Thoracic aorta (tissue), 2 donors: ENCODE measurements at regions not wholly inside any gene's neighbourhood (a gene's known extent, or its start where the extent isn't known, plus 50 kb on each side); places are given as distances from the start of the nearest gene placed in this dataset.

Experiments used
- ATAC-seq: fragments of 150-250 bp; one replicate; pipeline ENCODE4 v1.8.0; 2017; ENCODE audit warnings: low read depth; ENCODE audit not compliant: insufficient number of reproducible peaks, low FRiP score
- DNase-seq: peaks from one replicate; pipeline ENCODE4 v3.0.0-alpha.2; 2020; ENCODE audit warnings: low spot score
- H3K27ac ChIP-seq, 2 donors: fragments of 200-600 bp; sonication (generic); 1 replicate in 1 of 2; 2 replicates in 1 of 2; pipeline ENCODE4 v1.5.1; 2016; ENCODE audit warnings: mild to moderate bottlenecking in 2 of 2, moderate library complexity in 2 of 2
- H3K27me3 ChIP-seq: fragments of 200-600 bp; sonication (generic); replicated peaks from 2 replicates; pipeline ENCODE4 v1.6.0; 2016; ENCODE audit warnings: mild to moderate bottlenecking; ENCODE audit not compliant: insufficient read depth
- H3K36me3 ChIP-seq: fragments of 200-600 bp; sonication (generic); one replicate; pipeline ENCODE4 v1.5.1; 2016
- H3K4me1 ChIP-seq, 2 donors: fragments of 200-600 bp; sonication (generic); 1 replicate in 1 of 2; 2 replicates in 1 of 2; pipeline versions ENCODE4 v1.5.1 to v1.6.0; 2016; ENCODE audit warnings: low read depth in 2 of 2, mild to moderate bottlenecking in 1 of 2; ENCODE audit not compliant: control insufficient read depth in 1 of 2
- H3K4me3 ChIP-seq: fragments of 200-600 bp; sonication (generic); 2 replicates; pipeline ENCODE4 v1.5.1; 2016; ENCODE audit warnings: mild to moderate bottlenecking
- H3K9me3 ChIP-seq: fragments of 200-600 bp; sonication (generic); 2 replicates; pipeline ENCODE4 v1.5.1; 2016
- TF ChIP-seq, protein P1 (sequence below): fragments of 200-600 bp; sonication (generic); IDR thresholded peaks from one replicate; pipeline ENCODE4 v1.5.1; 2019; ENCODE audit warnings: antibody characterized with exemption

DNA sequence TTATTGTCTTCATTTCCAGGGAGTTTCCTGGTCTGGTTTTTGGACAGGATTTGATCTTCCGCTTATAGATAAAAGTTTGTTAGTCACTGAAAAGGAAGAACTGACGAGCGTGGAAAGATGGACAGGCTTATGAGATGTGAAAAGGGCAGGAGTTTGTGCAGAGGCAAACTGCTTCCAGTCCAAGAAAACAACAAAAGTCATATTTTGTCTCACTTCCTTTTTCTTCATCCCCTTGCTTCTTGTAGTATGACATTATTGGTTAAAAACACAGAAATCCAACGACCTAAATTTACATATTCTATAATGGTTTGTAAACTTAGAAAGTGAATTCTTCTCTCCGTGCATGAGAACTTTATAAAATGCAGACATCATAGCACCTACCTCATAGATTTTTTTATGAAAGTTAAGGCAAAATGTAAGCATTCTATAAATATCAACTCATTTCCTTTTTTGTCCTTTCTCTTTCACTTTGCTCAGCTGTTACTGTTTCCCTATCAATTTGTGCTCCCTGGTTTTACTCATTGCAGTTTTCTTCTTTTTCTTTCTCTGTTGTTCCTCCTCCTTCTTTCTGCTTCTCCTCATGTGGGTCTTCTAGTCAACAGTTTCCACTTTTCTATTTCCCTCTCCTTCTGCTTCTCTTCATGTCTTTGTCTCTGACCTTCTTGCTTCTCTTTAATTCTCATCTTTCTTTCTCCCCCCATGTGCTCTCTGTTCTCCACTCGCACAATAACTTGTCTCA, 370.2 kb downstream of the ARL4A start:
- Histone ChIP-seq H3K4me1 (no peaks in the 10 kb centered on the region), H3K36me3 (no peaks in the 10 kb centered on the region), H3K27ac (peak overlapping the region in 1 of 2 donors; percentile 17), H3K9me3 (no peaks in the 10 kb centered on the region), H3K27me3 (no peaks in the 10 kb centered on the region), H3K4me3 (peak overlapping the region; percentile 41)
- ATAC-seq: no peak
- DNase-seq: no peak
- TF ChIP-seq, protein P1, sequence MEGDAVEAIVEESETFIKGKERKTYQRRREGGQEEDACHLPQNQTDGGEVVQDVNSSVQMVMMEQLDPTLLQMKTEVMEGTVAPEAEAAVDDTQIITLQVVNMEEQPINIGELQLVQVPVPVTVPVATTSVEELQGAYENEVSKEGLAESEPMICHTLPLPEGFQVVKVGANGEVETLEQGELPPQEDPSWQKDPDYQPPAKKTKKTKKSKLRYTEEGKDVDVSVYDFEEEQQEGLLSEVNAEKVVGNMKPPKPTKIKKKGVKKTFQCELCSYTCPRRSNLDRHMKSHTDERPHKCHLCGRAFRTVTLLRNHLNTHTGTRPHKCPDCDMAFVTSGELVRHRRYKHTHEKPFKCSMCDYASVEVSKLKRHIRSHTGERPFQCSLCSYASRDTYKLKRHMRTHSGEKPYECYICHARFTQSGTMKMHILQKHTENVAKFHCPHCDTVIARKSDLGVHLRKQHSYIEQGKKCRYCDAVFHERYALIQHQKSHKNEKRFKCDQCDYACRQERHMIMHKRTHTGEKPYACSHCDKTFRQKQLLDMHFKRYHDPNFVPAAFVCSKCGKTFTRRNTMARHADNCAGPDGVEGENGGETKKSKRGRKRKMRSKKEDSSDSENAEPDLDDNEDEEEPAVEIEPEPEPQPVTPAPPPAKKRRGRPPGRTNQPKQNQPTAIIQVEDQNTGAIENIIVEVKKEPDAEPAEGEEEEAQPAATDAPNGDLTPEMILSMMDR: no peak

DNA sequence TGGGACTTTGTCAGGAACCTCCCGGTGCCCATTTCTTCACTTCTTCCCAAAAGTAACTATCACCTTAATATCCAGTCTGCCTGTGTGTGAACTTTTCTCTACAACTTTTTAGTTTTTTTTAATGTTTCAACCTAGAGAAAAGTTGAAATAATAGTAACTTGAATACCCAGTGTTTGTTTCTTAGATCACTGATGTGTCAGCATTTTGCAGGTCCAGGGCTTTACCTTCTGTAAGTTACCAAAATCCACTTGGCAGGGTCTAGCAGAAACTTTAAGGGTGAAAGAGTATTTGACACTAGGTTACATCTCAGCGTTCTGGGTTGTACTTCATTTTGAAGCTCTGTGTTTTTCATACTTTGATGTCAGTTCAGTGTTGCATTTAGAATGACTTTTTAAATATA, 372.7 kb downstream of the ARL4A start:
- no peak for ATAC-seq

DNA sequence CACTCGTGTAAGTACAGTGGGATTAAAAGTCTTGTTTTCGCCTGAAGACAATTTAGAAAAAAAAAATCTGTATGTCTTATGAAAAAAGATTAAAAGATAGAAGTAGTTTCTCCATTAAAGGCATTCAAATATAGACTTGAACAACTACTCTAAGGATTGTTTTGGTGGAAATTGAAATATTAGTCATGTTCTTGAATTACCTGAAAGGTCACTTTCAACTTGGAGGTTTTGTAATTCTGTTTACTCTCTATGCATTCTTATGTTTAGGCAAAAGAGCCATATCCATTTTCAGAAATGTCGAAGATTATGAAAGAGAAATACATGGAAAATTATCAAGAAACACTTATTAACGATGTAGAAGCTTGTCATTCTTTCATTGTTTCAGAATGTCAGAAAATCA, 373.7 kb downstream of the ARL4A start:
- H3K27ac ChIP-seq: no peak overlapping the region
- H3K36me3 ChIP-seq: no peaks in the 10 kb centered on the region
- no peak overlapping the region for H3K4me3 ChIP-seq
- H3K4me1 ChIP-seq: no peaks in the 10 kb centered on the region
- ATAC-seq: no peak
- DNase-seq: no peak
- H3K27me3 ChIP-seq: no peaks in the 10 kb centered on the region
- H3K9me3 ChIP-seq: no peaks in the 10 kb centered on the region
- TF ChIP-seq, protein P1: no peak

More for the DNA sequence above, 372.7 kb downstream of the ARL4A start:
- TF ChIP-seq, protein P1: no peak
- no peaks in the 10 kb centered on the region for H3K36me3 ChIP-seq
- no peaks in the 10 kb centered on the region for H3K9me3 ChIP-seq
- no peaks in the 10 kb centered on the region for H3K27me3 ChIP-seq
- no peaks in the 10 kb centered on the region for H3K4me1 ChIP-seq
- no peak overlapping the region for H3K4me3 ChIP-seq
- DNase-seq: no peak
- no peak overlapping the region for H3K27ac ChIP-seq

DNA sequence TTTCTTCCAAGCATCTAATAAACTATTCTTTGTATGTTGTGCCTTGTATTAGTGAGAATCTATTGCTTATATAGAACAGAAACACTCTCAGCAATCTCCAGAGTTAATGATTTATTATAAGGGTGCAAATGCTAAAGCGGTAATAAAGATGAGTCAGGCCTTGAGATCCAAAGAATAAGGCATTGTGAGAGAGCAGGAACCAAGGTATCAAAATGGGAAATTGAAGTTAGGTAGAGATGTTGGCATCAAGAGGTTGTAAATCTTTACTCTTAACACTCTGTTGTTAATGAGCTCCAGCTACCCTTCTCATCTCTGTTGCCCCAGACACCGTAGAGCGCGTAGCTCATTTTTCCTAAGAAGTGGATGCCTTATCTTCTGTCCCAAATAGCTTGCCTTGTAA, 375.2 kb downstream of the ARL4A start:
- no peaks in the 10 kb centered on the region for H3K36me3 ChIP-seq
- no peaks in the 10 kb centered on the region for H3K27me3 ChIP-seq

DNA sequence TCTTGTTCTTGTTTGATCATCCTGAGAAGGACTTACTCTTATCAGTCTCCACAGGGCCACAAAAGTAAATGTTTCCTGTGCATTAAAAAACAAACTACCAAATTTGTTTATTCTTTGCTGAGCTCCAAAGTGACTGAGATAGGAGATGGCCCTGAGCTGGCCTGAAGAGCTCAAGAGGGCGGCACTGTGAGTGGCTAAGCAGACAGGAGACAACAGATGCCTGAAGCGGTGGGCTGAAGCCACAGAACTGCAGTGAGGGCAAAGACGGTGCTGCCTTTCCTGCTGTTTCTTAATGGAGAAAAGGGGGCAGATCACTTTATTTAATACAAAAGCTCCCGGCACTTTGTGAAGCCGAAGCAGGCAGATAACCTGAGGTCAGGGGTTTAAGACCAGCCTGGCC, 379.6 kb downstream of the ARL4A start:
- TF ChIP-seq, protein P1: no peak
- Histone ChIP-seq H3K36me3 (no peaks in the 10 kb centered on the region), H3K9me3 (no peaks in the 10 kb centered on the region), H3K4me3 (no peak overlapping the region), H3K27ac (no peak overlapping the region), H3K4me1 (no peaks in the 10 kb centered on the region), H3K27me3 (no peaks in the 10 kb centered on the region)
- DNase-seq (no peak), ATAC-seq (no peak)

More for the DNA sequence above, 375.2 kb downstream of the ARL4A start:
- DNase-seq (no peak), ATAC-seq (no peak)
- TF ChIP-seq, protein P1: no peak
- no peak overlapping the region for H3K27ac ChIP-seq
- H3K9me3 ChIP-seq: no peaks in the 10 kb centered on the region
- H3K4me3 ChIP-seq: no peak overlapping the region
- H3K4me1 ChIP-seq: no peaks in the 10 kb centered on the region
